NCI-H526 treated with DMSO at 0.1 percent for 48 hours (cell line): ENCODE measurements at regions not wholly inside any gene's neighbourhood (a gene's known extent, or its start where the extent isn't known, plus 50 kb on each side); places are given as distances from the start of the nearest gene placed in this dataset.

Source experiments
- DNase-seq: peaks from one replicate; lab custom pipeline; 2025; lab: John Stamatoyannopoulos, UW

DNA sequence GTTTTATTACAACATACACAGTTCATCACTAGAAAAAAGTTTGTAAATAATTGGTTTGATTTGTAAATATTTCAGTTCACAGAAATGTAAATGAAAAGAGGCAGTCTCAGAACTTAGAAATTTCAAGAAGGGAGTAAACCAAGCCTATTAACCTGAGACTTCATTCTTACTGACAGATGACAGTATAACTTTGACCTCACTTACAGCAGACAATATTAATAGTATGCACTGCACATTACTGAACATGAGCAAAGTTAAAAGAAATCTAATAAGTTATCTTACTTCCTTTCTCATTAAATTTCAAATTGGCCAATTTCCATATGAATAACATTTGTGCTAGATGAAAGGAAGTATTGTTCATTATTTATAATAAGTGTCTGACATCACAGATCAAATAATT, 235.8 kb downstream of the SLC6A15 start:
- no peak for DNase-seq

DNA sequence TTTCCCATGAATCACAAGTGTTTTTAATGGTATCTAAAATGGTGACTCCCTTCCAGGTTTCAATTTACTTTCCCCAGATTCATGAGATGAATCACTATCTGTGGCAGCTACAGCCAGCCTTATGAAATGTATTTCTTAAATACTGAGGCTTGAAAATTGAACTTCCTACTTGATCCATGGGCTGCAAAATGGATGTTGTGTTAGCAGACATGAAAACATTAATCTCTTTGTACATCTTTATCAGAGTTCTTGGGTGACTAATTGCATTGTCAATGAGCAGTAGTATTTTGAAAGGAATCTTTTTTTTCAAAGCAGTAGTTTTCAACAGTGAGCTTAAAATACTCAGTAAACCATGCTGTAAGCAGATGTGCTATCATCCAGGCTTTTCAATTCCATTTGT, 250.8 kb downstream of the SLC6A15 start:
- DNase-seq, result no peak

DNA sequence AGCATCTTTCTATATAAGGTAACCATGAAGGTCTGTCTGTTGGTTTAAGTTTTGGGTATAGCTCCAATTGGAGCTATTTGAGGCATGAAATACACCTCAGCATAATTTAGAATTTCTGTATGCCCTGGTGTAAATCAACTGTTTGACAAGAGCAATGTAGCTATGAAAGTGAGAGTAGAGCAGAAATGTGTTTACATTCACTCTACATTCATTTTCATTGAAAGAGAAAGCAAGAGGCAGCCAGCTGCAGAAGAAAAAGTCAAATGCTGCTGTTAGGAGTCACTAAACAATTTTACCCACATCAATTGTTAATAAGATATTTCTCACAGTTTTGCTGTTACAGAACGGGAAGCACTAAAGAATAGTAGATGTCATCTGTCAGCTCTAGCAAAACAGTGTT, 252.5 kb downstream of the SLC6A15 start:
- no peak for DNase-seq

- DNase-seq, result peak; percentile 23
Measured at GRCh38 chr12:84658877-84659276, 253.7 kb downstream of the SLC6A15 start.

DNA sequence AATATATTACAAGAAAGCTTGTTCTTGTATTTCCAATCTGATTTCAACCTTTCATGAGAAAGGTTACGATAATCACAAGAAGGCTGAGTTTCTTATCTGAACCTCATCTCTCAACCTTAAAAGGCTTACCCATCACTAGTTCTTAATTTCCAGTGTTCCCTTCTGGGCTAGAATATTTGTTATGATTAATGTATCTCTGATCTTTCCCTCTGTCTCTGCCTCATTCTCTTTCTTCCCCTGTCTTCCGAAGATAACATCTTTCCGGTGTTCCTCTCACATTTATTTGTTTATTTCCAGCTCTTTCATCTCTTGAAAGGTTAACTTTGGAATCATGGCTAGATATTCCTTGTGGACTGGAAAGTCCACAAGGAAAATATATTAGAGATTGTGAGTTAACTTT, 255.9 kb downstream of the SLC6A15 start:
- no peak for DNase-seq

DNA sequence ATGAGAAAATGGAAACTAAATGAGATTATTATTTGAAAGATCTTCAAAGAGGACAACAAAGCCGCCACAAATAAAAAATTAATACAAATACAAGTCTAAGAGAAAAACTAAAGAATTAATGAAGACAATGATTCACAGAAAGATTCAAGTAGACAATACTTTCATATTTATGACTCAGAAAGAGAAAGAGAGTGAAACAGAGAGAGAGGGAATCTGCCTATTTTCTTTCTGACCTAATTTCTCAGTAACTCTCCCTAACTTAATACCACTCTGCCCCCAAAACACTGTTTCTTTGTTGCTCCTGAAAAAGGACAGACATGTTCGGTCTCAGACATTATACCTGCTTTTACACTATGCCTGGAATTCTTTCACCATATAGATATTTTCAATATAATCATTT, 259.1 kb downstream of the SLC6A15 start:
- DNase-seq, result no peak

GRCh38 chr12:84648425-84648824, 264.2 kb downstream of the SLC6A15 start:
- DNase-seq, result no peak

GRCh38 chr12:84644908-84645307, 267.7 kb downstream of the SLC6A15 start:
- peak; percentile 80 for DNase-seq

DNA sequence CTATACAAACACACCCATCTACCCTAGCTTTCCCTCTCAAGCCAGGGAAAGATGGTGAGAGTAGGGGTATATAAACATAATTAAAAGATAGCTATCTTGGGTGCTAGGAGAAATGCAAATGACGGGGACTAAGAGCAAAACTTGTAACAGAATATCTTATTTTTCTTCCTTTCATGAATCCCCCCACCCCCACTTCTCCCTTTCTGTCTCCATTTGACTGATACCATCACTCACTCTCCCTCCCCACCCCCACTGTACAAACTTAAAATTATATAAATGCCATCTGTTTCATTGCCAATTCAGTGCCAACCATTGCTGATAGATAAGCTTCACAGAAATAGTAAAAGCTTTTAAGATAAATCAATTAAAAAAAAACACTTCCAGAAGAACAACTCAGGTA, 268.6 kb downstream of the SLC6A15 start:
- peak; percentile 93 for DNase-seq

DNA sequence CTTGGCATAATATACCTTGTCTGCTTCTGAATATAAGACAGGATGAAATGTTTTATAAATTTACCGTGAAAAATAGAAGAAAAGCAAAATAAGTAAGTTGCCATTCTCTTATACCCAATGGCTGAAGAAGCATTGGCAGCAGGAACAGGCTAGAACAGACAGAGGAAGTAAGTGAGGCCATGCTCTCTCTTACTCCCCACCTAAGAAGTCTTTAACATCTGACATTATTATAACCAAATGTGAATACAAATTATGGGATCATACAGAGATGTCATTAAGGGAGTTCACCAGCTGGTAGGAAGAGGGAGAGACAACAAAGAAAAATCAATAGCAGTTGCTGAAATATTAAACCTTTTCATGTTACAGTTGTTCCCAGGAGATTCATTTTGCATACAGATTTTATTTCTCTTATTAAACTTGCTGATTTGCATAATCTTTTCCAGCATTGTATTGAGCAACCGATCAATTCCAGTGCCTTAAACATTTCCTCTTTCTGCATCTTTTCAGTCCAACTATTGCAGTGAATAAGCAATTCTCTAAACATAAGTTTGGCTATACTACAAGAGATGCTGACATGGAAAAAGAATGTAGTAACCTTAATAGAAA, 270.6 kb downstream of the SLC6A15 start:
- peak; percentile 98 for DNase-seq

DNA sequence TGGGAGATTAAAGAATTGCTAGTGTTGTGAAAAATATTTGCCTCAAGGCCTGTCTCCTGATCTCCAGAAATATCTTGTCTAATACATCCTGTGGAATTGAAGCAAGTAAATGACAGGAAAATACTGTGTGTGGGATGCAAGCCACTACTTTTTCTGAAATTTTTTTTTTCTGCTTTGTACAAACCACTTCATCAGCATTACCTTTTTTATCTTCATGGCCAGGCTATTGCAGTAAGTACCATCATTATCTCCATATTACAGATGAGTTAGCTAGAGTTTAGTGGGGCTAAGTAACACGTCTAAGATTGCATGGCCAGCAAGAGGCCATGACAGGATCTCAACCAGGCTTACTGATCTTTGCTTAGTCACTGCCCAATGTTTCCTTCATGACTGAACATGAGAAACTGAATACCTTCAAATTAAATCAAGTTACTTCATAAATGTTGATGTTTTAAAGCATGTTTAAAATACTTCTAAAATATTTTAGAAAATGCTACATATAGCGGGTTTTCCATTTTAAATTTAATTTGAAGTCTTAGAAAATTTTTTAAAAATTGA, 273.7 kb downstream of the SLC6A15 start:
- DNase-seq, result no peak

DNA sequence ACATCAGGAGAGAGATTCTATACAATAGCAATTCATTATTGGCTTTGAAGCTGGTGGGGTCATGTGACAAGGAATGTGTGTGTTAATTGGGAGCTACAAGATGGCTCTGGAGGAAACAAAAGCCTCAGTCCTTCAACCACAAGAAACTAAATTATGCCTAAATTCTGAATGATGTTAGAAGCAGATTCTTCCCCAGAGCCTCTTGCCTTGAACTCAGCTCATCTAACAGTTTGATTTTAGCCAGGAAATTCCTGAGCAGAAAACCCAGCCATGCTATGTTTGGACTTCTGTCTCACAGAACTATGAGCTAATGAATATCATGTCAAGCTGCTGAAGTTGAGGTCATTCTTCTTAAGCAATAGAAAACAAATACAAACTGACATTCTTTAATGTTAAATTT, 274.7 kb downstream of the SLC6A15 start:
- no peak for DNase-seq

GRCh38 chr12:84636801-84637290, 275.8 kb downstream of the SLC6A15 start:
- DNase-seq, result peak; percentile 63

DNA sequence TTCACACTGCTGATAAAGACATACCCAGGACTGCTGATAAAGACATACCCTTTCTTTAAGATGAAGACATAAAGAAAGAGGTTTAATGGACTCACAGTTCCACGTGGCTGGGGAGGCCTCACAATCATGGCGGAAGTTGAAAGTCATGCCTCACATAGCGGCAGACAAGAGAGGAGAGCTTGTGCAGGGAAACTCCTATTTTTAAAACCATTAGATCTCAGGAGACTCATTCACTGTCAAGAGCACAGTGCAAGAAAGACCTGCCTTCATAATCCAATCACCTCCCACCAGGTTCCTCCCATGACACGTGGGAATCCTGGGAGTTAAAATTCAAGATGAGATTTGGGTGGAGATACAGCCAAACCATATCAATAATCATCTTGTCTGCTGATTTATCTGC, 278.1 kb downstream of the SLC6A15 start:
- DNase-seq, result no peak

DNA sequence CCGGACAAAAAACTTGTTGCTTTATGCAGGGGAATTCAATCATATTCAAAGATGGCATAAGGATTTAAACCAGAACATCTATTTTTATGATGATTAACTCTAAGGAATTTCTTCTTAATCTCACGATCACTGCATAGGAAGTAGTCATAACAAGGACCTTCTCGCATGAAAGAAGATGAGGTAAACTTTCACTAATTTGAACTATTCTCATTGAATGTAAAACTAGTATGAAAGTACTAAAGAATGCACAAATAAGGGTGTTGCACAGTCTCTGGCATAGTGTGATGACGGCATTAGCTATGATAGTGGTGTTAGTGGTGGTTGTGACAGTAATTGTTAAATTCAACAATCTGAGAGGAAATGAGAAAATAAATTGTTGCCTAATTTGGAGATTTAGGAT, 280.0 kb downstream of the SLC6A15 start:
- DNase-seq, result no peak

DNA sequence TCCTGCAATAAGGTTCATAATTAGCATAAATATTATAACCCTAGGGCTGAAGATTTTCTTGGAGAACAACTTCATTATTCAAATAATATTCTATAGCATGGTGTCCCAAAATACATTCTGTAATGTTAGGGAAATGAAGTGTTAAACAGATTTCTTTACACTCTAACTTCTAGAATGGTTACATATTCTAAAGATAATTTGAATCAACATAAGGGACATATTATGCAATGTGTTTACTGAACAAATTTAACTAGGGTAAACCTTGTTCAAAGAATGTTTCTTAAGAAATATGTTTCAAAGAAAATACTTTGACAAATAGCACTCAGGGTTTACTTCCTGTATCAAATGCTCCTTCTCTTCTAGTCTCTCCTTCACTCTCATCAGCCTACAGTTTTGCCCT, 281.6 kb downstream of the SLC6A15 start:
- no peak for DNase-seq

GRCh38 chr12:84627593-84627992, 285.0 kb downstream of the SLC6A15 start:
- DNase-seq, result no peak

DNA sequence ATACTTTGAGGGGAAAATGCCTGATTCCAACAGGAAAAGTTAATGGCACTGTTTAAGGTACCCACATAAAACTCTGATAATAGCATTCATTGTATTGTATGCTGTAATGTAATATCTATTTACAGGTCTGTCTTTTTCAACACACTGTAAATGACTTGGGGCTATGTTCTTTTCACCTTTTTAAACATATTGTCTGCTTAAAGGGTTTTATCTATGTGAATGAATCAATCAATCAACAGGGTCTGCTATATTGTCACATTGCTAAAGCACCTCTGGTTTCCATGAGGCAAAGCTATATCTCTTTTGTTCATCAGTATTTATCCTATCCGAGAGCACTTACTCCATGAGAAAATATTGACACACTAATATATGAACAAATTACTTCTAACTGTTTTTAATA, 288.0 kb downstream of the SLC6A15 start:
- no peak for DNase-seq

GRCh38 chr12:84619053-84619571, 293.5 kb downstream of the SLC6A15 start:
- DNase-seq, result no peak

GRCh38 chr12:84607170-84607819, 305.3 kb downstream of the SLC6A15 start:
- DNase-seq, result no peak

DNA sequence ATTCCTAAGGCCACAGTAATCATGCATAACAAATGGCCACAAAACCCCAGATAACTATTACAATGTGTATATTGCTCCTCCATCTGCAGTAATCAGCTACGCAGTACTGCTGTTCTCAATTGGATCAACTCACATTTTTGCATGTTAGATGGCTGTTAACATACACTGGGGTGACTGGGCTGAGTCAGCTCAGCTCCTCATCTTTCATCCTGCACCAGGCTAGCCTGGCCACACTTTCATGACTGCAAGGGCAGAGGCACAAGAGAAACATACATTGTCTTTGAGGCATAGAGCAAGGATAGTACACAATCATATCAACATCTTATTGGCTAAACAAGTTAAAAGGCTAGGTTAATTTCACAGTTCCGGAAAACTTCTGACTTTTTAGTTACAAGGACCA, 306.6 kb downstream of the SLC6A15 start:
- no peak for DNase-seq

DNA sequence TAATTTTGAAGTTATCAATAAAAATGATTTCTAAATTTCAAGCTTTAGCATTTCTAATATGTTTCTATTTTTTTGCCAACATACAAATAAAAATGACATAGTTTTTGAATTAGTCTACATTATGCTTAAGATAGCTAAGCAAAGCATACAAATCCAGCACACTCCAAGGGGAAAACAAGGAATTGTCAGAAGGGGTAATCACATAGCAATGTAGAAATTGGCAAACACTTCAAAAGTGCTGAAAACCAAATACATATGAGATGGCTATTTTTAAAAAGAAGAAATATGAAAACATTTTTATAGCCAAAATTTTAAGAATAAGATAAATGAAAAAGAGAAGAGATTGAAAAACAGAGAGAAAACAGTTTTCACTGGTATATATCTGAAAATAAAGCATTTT, 308.0 kb downstream of the SLC6A15 start:
- no peak for DNase-seq

DNA sequence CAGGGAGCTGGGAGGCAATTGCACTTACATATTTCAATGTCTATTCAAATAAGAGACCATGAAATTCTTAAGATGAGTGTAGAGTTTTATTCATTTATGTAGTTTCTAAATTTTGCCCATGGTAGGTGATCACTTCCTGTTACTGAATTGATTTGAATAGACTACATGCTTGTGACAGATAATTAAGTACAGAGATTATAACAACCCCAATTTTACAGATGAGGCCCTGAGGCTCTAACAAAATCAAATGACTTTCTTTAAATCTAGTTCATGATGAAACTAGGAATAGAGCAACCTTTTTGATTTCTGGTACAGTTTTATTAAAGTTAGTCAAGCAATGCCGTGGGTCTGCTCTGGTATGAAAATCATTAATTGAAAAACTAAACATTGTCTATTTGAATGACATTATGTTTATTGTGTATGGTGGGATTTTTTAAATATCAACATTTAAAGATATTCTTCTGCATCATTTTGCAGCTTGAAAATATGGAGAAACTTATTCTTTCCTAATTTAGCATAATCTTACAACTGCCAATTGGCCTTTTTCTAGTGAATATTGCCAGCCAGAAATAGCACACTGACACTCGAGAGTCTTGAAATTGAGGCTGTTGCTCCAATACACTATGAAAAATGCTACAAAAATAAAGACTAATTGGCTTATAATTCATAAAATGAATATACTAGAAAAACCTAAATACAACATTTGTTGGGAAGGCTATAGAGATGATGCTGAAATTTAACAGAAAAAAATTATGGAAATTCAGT, 308.9 kb downstream of the SLC6A15 start:
- DNase-seq, result no peak
